Neutrophil (primary cell): ENCODE measurements at regions not wholly inside any gene's neighbourhood (a gene's known extent, or its start where the extent isn't known, plus 50 kb on each side); places are given as distances from the start of the nearest gene placed in this dataset.

Experiments
- H3K27ac ChIP-seq: fragments of 200-600 bp; sonication (generic); 2 replicates; pipeline ENCODE4 v1.5.1; 2016; ENCODE audit warnings: mild to moderate bottlenecking, moderate library complexity
- H3K27me3 ChIP-seq: fragments of 200-600 bp; sonication (generic); 2 replicates; pipeline ENCODE4 v1.6.0; 2016; ENCODE audit warnings: mild to moderate bottlenecking
- H3K36me3 ChIP-seq: fragments of 200-600 bp; sonication (generic); 2 replicates; pipeline ENCODE4 v1.5.1; 2017
- H3K4me1 ChIP-seq, 2 experiments: fragments of 200-600 bp in 1 of 2; sonication (generic) in 1 of 2; 1 replicate in 1 of 2; 2 replicates in 1 of 2; pipeline versions ENCODE4 v1.5.1 to v1.6.1; 2013 to 2016; ENCODE audit warnings: low read depth in 1 of 2, low read length in 1 of 2, mild to moderate bottlenecking in 1 of 2, moderate library complexity in 1 of 2; ENCODE audit not compliant: control insufficient read depth in 1 of 2, insufficient read depth in 1 of 2
- H3K4me3 ChIP-seq, 2 experiments: fragments of 200-600 bp in 1 of 2; sonication (generic) in 1 of 2; 1 replicate in 1 of 2; 2 replicates in 1 of 2; pipeline ENCODE4 v1.5.1; 2013 to 2016; ENCODE audit warnings: low read depth in 1 of 2, low read length in 1 of 2, mild to moderate bottlenecking in 1 of 2, moderate library complexity in 1 of 2
- H3K9me3 ChIP-seq: fragments of 200-600 bp; sonication (generic); 2 replicates; pipeline ENCODE4 v1.5.1; 2016
- CTCF ChIP-seq: fragments of 200-600 bp; sonication (generic); IDR thresholded peaks from 2 replicates; pipeline ENCODE4 v1.5.1; 2016; ENCODE audit warnings: antibody characterized with exemption

DNA sequence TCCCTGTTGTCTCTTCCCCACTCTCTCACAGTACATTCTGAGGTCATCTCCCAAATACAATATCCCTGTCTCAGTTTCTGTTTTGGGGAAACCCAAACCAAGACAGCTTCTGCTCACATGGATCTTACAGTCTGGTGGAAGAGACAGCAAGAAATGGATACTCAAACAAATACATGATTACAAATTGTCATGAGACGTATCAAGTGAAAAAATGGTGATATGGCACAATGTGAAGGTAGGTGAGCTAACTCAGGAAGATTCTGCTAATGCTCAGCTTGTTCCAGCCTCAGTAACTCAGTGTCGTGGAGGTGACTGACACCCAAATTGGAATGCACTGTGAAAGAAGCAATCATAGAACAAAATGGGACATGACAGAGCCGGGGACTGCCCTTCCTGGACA is 68.3 kb downstream of the CHST1 start:
- no peaks in the 10 kb centered on the region for H3K36me3 ChIP-seq
- TF ChIP-seq CTCF = no peak
- H3K27me3 ChIP-seq = peaks cover 80% of the 10 kb centered on the region
- H3K9me3 ChIP-seq = no peaks in the 10 kb centered on the region
- H3K4me3 ChIP-seq = no peak overlapping the region
- no peak overlapping the region for H3K27ac ChIP-seq
- peaks cover 0 to 5% of the 10 kb centered on the region in 2 experiments for H3K4me1 ChIP-seq

- Histone ChIP-seq H3K4me3 (no peak overlapping the region), H3K27me3 (peaks cover 76% of the 10 kb centered on the region), H3K27ac (no peak overlapping the region), H3K4me1 (peaks cover 0 to 5% of the 10 kb centered on the region in 2 experiments), H3K9me3 (no peaks in the 10 kb centered on the region), H3K36me3 (no peaks in the 10 kb centered on the region)
- no peak for TF ChIP-seq CTCF
Measured at GRCh38 chr11:45596571-45596970, 68.9 kb downstream of the CHST1 start.

DNA sequence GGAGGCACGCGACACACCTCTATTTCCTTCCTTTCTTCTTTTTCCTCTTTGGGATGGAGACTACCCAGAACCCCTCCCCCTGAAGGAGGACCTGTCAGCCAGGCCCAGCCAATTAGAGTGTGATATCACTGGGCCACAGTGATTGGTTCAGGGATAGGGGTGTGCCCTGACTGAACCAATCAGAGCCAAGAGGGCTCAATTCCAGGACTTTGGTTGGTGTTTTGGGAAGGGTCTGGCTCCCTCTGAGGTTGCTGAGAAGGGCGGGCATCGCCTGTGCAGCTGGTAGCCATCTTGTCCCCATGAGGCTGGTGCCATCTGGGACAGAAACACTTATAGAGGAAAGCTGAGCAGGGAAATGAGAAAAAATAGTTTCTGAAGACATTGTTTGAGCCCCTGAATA is 71.4 kb downstream of the CHST1 start:
- peaks cover 60% of the 10 kb centered on the region for H3K27me3 ChIP-seq
- H3K4me1 ChIP-seq = peaks cover 0 to 5% of the 10 kb centered on the region in 2 experiments
- H3K27ac ChIP-seq = no peak overlapping the region
- no peaks in the 10 kb centered on the region for H3K36me3 ChIP-seq
- no peak for TF ChIP-seq CTCF
- no peak overlapping the region for H3K4me3 ChIP-seq
- H3K9me3 ChIP-seq = no peaks in the 10 kb centered on the region

- no peak overlapping the region for H3K4me3 ChIP-seq
- peaks cover 67% of the 10 kb centered on the region for H3K27me3 ChIP-seq
- H3K36me3 ChIP-seq = no peaks in the 10 kb centered on the region
- TF ChIP-seq CTCF = no peak
- H3K4me1 ChIP-seq = peaks cover 0 to 5% of the 10 kb centered on the region in 2 experiments
- no peaks in the 10 kb centered on the region for H3K9me3 ChIP-seq
- H3K27ac ChIP-seq = no peak overlapping the region
Measured at GRCh38 chr11:45592636-45593035, 72.8 kb downstream of the CHST1 start.

GRCh38 chr11:45590743-45591142 is 74.7 kb downstream of the CHST1 start:
- Histone ChIP-seq H3K36me3 (no peaks in the 10 kb centered on the region), H3K9me3 (no peaks in the 10 kb centered on the region), H3K4me3 (no peak overlapping the region), H3K27me3 (peaks cover 67% of the 10 kb centered on the region), H3K27ac (no peak overlapping the region), H3K4me1 (peaks cover 0 to 5% of the 10 kb centered on the region in 2 experiments)
- TF ChIP-seq CTCF = no peak

DNA sequence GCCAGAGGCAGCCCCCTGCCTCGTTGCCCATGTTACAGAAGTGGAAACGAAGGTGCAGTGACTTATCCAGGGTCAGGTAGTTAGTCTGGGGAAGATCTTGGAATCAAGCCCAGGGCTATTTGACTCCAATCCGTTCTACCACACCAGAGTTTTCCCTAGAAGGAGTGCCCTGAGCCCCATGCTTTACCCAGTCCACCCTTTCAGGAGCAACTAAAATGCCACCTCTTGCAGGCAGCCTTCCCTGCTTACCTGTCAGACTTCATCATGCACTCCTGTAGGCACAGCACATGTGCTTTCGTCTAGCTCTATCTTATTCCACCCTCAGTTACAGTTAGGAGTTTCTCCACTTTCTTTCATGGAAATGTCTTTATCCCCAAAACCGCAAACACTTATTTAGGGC is 80.2 kb downstream of the CHST1 start:
- no peak overlapping the region for H3K27ac ChIP-seq
- TF ChIP-seq CTCF = no peak
- H3K9me3 ChIP-seq = no peaks in the 10 kb centered on the region
- no peaks in the 10 kb centered on the region for H3K4me1 ChIP-seq
- H3K27me3 ChIP-seq = peaks cover 88% of the 10 kb centered on the region
- H3K36me3 ChIP-seq = no peaks in the 10 kb centered on the region
- H3K4me3 ChIP-seq = no peak overlapping the region
